ENCODE measurements at regions not wholly inside any gene's neighbourhood (a gene's known extent, or its start where the extent isn't known, plus 50 kb on each side); places are given as distances from the start of the nearest gene placed in this dataset.
A peak's percentile ranks its signal among the peaks of the same experiment; 100 is the strongest.

DNA sequence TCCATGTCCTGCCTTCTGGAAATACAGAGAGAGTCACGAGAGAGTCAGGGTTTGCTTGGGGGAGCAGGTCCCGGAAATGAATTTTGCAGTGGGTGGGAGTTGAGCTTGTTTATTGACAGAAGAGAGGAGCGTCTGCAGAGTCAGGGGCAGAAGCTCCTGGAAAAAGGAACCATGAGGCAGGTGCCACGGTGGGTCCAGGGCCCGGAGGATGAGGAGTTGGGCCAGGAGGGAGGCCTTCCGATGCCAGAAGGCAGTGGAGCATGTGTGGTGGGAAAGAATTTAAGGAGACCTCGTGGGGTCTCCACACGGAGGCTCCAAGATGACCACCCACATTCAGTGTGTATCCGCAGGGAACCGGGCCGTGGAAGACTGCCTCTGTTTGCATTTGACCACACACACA, 461.2 kb downstream of the BRD1 start:
- DNase-seq (ENCODE audit: low spot score): no peak
- Histone ChIP-seq H3K36me3 (ENCODE audit: low read depth) (no peaks in the 10 kb centered on the region), H3K4me1 (ENCODE audit: insufficient read depth, poor library complexity, severe bottlenecking) (no peaks in the 10 kb centered on the region), H3K27me3 (ENCODE audit: insufficient read depth, poor library complexity, severe bottlenecking) (peaks cover 5% of the 10 kb centered on the region), H3K9me3 (ENCODE audit: severe bottlenecking) (peaks cover 1% of the 10 kb centered on the region), H3K4me3 (ENCODE audit: severe bottlenecking) (no peak overlapping the region), H3K27ac (ENCODE audit: poor library complexity, severe bottlenecking) (no peak overlapping the region)
- ATAC-seq (ENCODE audit: low read depth): no peak
- no peak for TF ChIP-seq CTCF (IDR thresholded peaks at IDR 0.05; ENCODE audit: poor library complexity, severe bottlenecking)

DNA sequence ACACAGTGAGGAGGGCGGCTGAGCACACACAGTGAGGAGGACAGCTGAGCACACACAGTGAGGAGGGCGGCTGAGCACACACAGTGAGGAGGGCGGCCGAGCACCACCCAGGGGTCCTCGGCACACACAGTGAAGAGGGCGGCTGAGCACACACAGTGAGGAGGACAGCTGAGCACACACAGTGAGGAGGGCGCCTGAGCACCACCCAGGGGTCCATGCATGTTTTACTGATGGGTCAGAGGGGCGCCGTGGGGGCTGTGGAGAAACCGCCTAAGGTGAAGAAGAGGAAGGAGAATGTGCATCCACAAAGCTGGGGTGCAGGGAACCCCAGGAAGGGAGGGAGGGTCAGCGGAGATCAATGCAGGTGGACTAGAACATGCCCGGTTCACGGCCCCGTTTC, 461.8 kb downstream of the BRD1 start:
- peaks cover 1% of the 10 kb centered on the region for H3K9me3 ChIP-seq (ENCODE audit: severe bottlenecking)
- H3K4me1 ChIP-seq (ENCODE audit: insufficient read depth, poor library complexity, severe bottlenecking): no peaks in the 10 kb centered on the region
- H3K27ac ChIP-seq (ENCODE audit: poor library complexity, severe bottlenecking): no peak overlapping the region
- DNase-seq (ENCODE audit: low spot score) (peak; percentile 26), ATAC-seq (ENCODE audit: low read depth) (0 out of 3 replicates have a peak, but pooled peaks have one; percentile 17)
- no peak for TF ChIP-seq CTCF (IDR thresholded peaks at IDR 0.05; ENCODE audit: poor library complexity, severe bottlenecking)
- H3K36me3 ChIP-seq (ENCODE audit: low read depth): no peaks in the 10 kb centered on the region
- H3K27me3 ChIP-seq (ENCODE audit: insufficient read depth, poor library complexity, severe bottlenecking): peaks cover 5% of the 10 kb centered on the region
- no peak overlapping the region for H3K4me3 ChIP-seq (ENCODE audit: severe bottlenecking)

- H3K4me1 ChIP-seq (ENCODE audit: insufficient read depth, poor library complexity, severe bottlenecking): no peaks in the 10 kb centered on the region
- H3K27me3 ChIP-seq (ENCODE audit: insufficient read depth, poor library complexity, severe bottlenecking): peaks cover 8% of the 10 kb centered on the region
- H3K4me3 ChIP-seq (ENCODE audit: severe bottlenecking): no peak overlapping the region
- peak; percentile 35 for DNase-seq (ENCODE audit: low spot score)
- H3K36me3 ChIP-seq (ENCODE audit: low read depth): no peaks in the 10 kb centered on the region
- no peak for TF ChIP-seq CTCF (IDR thresholded peaks at IDR 0.05; ENCODE audit: poor library complexity, severe bottlenecking)
- H3K27ac ChIP-seq (ENCODE audit: poor library complexity, severe bottlenecking): no peak overlapping the region
- no peaks in the 10 kb centered on the region for H3K9me3 ChIP-seq (ENCODE audit: severe bottlenecking)
- ATAC-seq (ENCODE audit: low read depth): no peak
Measured at GRCh38 chr22:49365191-49365837, 462.4 kb downstream of the BRD1 start.

DNA sequence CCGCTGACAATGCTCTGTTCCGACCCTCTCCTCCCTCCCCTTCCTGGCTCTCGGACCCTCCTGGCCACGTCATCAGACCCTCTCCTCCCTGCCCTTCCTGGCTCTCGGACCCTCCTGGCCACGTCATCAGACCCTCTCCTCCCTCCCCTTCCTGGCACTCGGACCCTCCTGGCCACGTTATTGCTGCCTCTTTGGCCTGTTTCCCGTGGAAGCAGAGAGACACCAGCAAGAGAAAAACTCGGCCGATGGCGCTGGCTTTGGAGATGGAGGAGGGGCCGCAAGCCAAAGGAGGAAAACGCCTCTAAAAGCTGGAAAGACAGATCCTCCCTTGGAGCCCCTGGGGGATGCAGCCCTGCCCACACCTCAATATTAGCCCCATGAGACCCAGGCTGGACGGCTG, 463.3 kb downstream of the BRD1 start:
- no peaks in the 10 kb centered on the region for H3K4me1 ChIP-seq (ENCODE audit: insufficient read depth, poor library complexity, severe bottlenecking)
- no peaks in the 10 kb centered on the region for H3K36me3 ChIP-seq (ENCODE audit: low read depth)
- H3K4me3 ChIP-seq (ENCODE audit: severe bottlenecking): no peak overlapping the region
- peaks cover 8% of the 10 kb centered on the region for H3K27me3 ChIP-seq (ENCODE audit: insufficient read depth, poor library complexity, severe bottlenecking)
- DNase-seq (ENCODE audit: low spot score) (no peak), ATAC-seq (ENCODE audit: low read depth) (no peak)
- no peak for TF ChIP-seq CTCF (IDR thresholded peaks at IDR 0.05; ENCODE audit: poor library complexity, severe bottlenecking)
- H3K27ac ChIP-seq (ENCODE audit: poor library complexity, severe bottlenecking): no peak overlapping the region
- no peaks in the 10 kb centered on the region for H3K9me3 ChIP-seq (ENCODE audit: severe bottlenecking)

- H3K27ac ChIP-seq (ENCODE audit: poor library complexity, severe bottlenecking): no peak overlapping the region
Measured at GRCh38 chr22:49363526-49364230, 464.0 kb downstream of the BRD1 start.

More at GRCh38 chr22:49363526-49364230, 464.0 kb downstream of the BRD1 start:
- ATAC-seq (ENCODE audit: low read depth): no peak
- no peak for DNase-seq (ENCODE audit: low spot score)
- H3K4me1 ChIP-seq (ENCODE audit: insufficient read depth, poor library complexity, severe bottlenecking): no peaks in the 10 kb centered on the region
- no peaks in the 10 kb centered on the region for H3K9me3 ChIP-seq (ENCODE audit: severe bottlenecking)
- TF ChIP-seq CTCF (IDR thresholded peaks at IDR 0.05; ENCODE audit: poor library complexity, severe bottlenecking): no peak
- H3K36me3 ChIP-seq (ENCODE audit: low read depth): no peaks in the 10 kb centered on the region
- no peak overlapping the region for H3K4me3 ChIP-seq (ENCODE audit: severe bottlenecking)
- peaks cover 8% of the 10 kb centered on the region for H3K27me3 ChIP-seq (ENCODE audit: insufficient read depth, poor library complexity, severe bottlenecking)
